RWPE2 (cell line): ENCODE measurements at regions not wholly inside any gene's neighbourhood (a gene's known extent, or its start where the extent isn't known, plus 50 kb on each side); places are given as distances from the start of the nearest gene placed in this dataset.

ENCODE experiments used
- ATAC-seq: fragments of 200-7000 bp; cut with Tn5 transposase; 3 replicates; pipeline ENCODE4 v1.9.1; 2021; ENCODE audit warnings: low read depth
- DNase-seq: peaks from one replicate; pipeline ENCODE4 v3.0.0-alpha.2; 2020; ENCODE audit warnings: low spot score
- H3K27ac ChIP-seq: fragments of 450-650 bp; 2 replicates; pipeline ENCODE4 v1.5.1; 2017; ENCODE audit warnings: mild to moderate bottlenecking; ENCODE audit not compliant: poor library complexity, severe bottlenecking
- H3K27me3 ChIP-seq: fragments of 250-450 bp; sonication (Bioruptor Pico); 2 replicates; pipeline ENCODE4 v1.5.1; 2021; ENCODE audit warnings: mild to moderate bottlenecking, moderate library complexity; ENCODE audit not compliant: insufficient read depth, poor library complexity, severe bottlenecking
- H3K36me3 ChIP-seq: fragments of 250-450 bp; sonication (Bioruptor Pico); 2 replicates; pipeline ENCODE4 v1.5.1; 2020; ENCODE audit warnings: low read depth, mild to moderate bottlenecking, moderate library complexity
- H3K4me1 ChIP-seq: fragments of 250-450 bp; sonication (Bioruptor Pico); 2 replicates; pipeline ENCODE4 v1.5.1; 2021; ENCODE audit warnings: mild to moderate bottlenecking, moderate library complexity; ENCODE audit not compliant: insufficient read depth, poor library complexity, severe bottlenecking
- H3K4me3 ChIP-seq: fragments of 250-450 bp; sonication (Bioruptor Pico); 2 replicates; pipeline ENCODE4 v1.5.1; 2021; ENCODE audit warnings: mild to moderate bottlenecking, moderate library complexity; ENCODE audit not compliant: severe bottlenecking
- H3K9me3 ChIP-seq: fragments of 250-450 bp; sonication (Bioruptor Pico); 2 replicates; pipeline ENCODE4 v1.5.1; 2021; ENCODE audit warnings: mild to moderate bottlenecking, moderate library complexity; ENCODE audit not compliant: severe bottlenecking
- CTCF ChIP-seq: fragments of 450-650 bp; IDR thresholded peaks from one replicate; pipeline ENCODE4 v1.5.1; 2017; ENCODE audit warnings: mild to moderate bottlenecking, moderate library complexity; ENCODE audit not compliant: poor library complexity, severe bottlenecking

GRCh38 chr19:32206065-32206464 is 139.3 kb upstream of the ZNF507 start:
- Histone ChIP-seq H3K9me3 (no peaks in the 10 kb centered on the region), H3K36me3 (no peaks in the 10 kb centered on the region), H3K27me3 (no peaks in the 10 kb centered on the region), H3K4me3 (no peak overlapping the region), H3K4me1 (no peaks in the 10 kb centered on the region), H3K27ac (no peak overlapping the region)
- TF ChIP-seq CTCF: no peak
- ATAC-seq (no peak), DNase-seq (no peak)

DNA sequence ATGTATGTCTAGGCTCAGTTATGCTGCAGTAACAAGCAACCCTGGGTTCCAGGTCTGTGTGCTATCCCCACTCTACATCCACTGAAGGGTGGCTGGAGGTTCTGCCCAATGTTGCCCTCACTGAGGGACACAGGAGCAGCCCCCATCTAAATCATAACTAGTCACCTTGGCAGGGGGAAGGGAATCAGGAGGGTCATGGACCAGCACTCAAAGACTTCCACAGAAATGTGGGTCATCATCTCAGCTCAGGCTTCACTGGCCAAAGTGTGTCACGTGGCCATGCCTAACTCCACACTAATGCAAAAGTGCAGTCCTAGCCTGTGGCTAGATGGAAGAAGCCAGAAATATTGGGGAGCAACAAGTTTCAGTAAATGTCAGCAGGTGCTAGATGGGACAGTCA is 137.3 kb upstream of the ZNF507 start:
- ATAC-seq: no peak

GRCh38 chr19:32219392-32219791 is 126.0 kb upstream of the ZNF507 start:
- H3K4me1 ChIP-seq: no peaks in the 10 kb centered on the region
- H3K36me3 ChIP-seq: no peaks in the 10 kb centered on the region
- no peak overlapping the region for H3K27ac ChIP-seq
- H3K9me3 ChIP-seq: no peaks in the 10 kb centered on the region
- H3K4me3 ChIP-seq: no peak overlapping the region
- no peaks in the 10 kb centered on the region for H3K27me3 ChIP-seq
- ATAC-seq (no peak), DNase-seq (no peak)
- no peak for TF ChIP-seq CTCF

More for the DNA sequence above, 137.3 kb upstream of the ZNF507 start:
- DNase-seq: no peak
- no peaks in the 10 kb centered on the region for H3K36me3 ChIP-seq
- H3K9me3 ChIP-seq: no peaks in the 10 kb centered on the region
- no peak for TF ChIP-seq CTCF
- H3K27me3 ChIP-seq: no peaks in the 10 kb centered on the region
- H3K4me1 ChIP-seq: no peaks in the 10 kb centered on the region
- no peak overlapping the region for H3K4me3 ChIP-seq
- H3K27ac ChIP-seq: no peak overlapping the region

GRCh38 chr19:32219881-32220472 is 125.4 kb upstream of the ZNF507 start:
- Histone ChIP-seq H3K36me3 (no peaks in the 10 kb centered on the region), H3K27me3 (peaks cover 3% of the 10 kb centered on the region), H3K4me1 (no peaks in the 10 kb centered on the region), H3K27ac (no peak overlapping the region), H3K9me3 (no peaks in the 10 kb centered on the region), H3K4me3 (no peak overlapping the region)
- DNase-seq (no peak), ATAC-seq (no peak)
- no peak for TF ChIP-seq CTCF

DNA sequence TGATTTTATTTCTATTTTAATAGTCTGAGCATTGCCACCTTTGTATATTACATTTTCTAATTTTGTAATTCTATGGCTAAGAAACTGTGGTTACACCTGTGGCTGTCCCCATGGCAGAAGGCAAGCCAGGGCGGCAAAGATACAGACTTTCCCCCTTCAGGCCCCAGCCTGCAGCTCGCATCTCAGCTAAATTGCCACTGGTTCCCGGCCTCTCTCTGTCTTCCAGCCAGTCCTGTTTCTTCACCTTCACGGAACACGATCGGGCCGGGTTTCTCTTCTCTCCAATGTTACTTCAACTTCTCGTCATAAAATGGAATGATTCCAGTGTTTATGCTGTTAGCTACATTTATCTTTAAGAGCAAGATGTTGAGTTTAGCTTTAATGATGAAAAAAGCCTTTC is 124.5 kb upstream of the ZNF507 start:
- Histone ChIP-seq H3K27ac (no peak overlapping the region), H3K4me1 (no peaks in the 10 kb centered on the region), H3K36me3 (no peaks in the 10 kb centered on the region), H3K27me3 (peaks cover 13% of the 10 kb centered on the region), H3K9me3 (no peaks in the 10 kb centered on the region), H3K4me3 (no peak overlapping the region)
- no peak for DNase-seq
- no peak for ATAC-seq
- TF ChIP-seq CTCF: no peak
